ENCODE measurements at regions not wholly inside any gene's neighbourhood (a gene's known extent, or its start where the extent isn't known, plus 50 kb on each side); places are given as distances from the start of the nearest gene placed in this dataset.

DNA sequence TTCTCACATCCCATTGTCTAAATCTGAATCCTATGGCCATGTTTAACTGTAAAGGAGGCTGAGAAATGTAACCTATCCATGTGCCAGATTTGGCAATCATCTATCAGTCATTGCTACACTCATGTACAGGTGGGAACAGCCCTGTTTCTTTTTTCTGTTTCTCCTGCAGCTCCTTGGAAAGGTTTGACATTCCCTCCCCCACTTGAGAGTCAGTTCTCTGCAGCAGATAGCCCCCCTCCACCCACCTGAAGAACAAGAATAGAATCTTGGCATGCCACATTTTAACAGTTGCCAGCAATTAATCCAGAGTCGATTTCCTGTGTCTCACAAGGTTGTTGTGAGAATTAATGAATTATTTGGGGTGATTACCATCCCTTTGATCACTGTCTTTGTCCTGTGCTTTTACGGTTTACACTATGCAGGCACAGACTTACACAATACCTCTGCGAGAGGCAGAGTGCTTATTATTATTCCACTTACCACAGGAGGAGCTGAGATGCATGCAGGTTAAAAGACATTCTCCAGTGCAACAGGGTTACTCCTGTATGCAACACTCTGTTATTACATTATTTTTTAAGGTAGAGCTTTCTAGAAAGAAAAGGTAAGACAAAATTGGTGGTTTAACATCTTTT is 351.0 kb upstream of the THRB start:
- Mint-ChIP-seq H3K4me3 (no peak overlapping the region), H3K27ac (no peak overlapping the region), H3K4me1 (ENCODE audit: low read depth) (no peaks in the 10 kb centered on the region), H3K36me3 (ENCODE audit: low read depth) (no peaks in the 10 kb centered on the region), H3K27me3 (no peaks in the 10 kb centered on the region), H3K9me3 (no peaks in the 10 kb centered on the region)
- intact Hi-C loops (cut with micrococcal nuclease), result no loop called here

DNA sequence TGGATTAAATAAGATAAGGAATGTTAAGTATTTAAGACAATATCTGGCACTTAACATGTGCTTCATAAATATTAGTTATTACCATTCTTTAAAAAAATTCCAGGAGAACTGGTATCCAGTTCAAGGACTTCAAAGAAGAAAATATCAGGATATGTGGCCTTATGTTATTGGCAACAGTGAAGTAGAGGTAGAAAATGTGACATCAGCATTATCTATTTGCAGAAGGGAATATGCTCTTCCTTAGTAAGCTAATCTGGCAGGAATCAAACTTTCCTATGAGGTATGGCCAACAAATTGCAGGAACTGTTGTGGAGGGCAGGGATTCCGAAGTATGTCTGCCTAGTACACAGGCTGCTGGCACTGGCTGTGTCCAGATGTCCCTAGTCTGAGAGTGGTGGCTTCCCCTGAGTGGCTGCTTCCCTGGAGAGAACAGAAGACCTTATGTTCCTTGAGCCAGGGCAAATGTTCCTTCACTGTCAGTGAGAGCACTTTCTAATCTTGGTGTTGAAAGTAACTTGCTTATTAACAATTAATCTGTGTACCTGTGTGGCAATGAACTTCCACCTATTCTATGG is 351.7 kb upstream of the THRB start:
- Mint-ChIP-seq H3K27me3 (no peaks in the 10 kb centered on the region), H3K27ac (no peak overlapping the region), H3K36me3 (ENCODE audit: low read depth) (no peaks in the 10 kb centered on the region), H3K9me3 (no peaks in the 10 kb centered on the region), H3K4me3 (no peak overlapping the region), H3K4me1 (ENCODE audit: low read depth) (no peaks in the 10 kb centered on the region)
- intact Hi-C loops (cut with micrococcal nuclease), result no loop called here

- H3K9me3 Mint-ChIP-seq, result no peaks in the 10 kb centered on the region
- no peaks in the 10 kb centered on the region for H3K27me3 Mint-ChIP-seq
- H3K36me3 Mint-ChIP-seq (ENCODE audit: low read depth), result no peaks in the 10 kb centered on the region
- intact Hi-C loops (cut with micrococcal nuclease), result no loop called here
- no peak overlapping the region for H3K27ac Mint-ChIP-seq
- no peak overlapping the region for H3K4me3 Mint-ChIP-seq
- H3K4me1 Mint-ChIP-seq (ENCODE audit: low read depth), result no peaks in the 10 kb centered on the region
These were observed 355.6 kb upstream of the THRB start for GRCh38 chr3:24850245-24850644.

GRCh38 chr3:24853685-24854490 is 359.2 kb upstream of the THRB start:
- Mint-ChIP-seq H3K27ac (no peak overlapping the region), H3K4me3 (no peak overlapping the region), H3K36me3 (ENCODE audit: low read depth) (no peaks in the 10 kb centered on the region), H3K9me3 (no peaks in the 10 kb centered on the region), H3K27me3 (no peaks in the 10 kb centered on the region), H3K4me1 (ENCODE audit: low read depth) (no peaks in the 10 kb centered on the region)
- intact Hi-C loops (cut with micrococcal nuclease), result no loop called here

- Mint-ChIP-seq H3K27me3 (no peaks in the 10 kb centered on the region), H3K36me3 (ENCODE audit: low read depth) (no peaks in the 10 kb centered on the region), H3K9me3 (no peaks in the 10 kb centered on the region), H3K4me1 (ENCODE audit: low read depth) (no peaks in the 10 kb centered on the region), H3K4me3 (no peak overlapping the region), H3K27ac (no peak overlapping the region)
- intact Hi-C loops (cut with micrococcal nuclease), result no loop called here
These were observed 360.1 kb upstream of the THRB start for GRCh38 chr3:24854748-24855147.

- H3K4me1 Mint-ChIP-seq (ENCODE audit: low read depth), result no peaks in the 10 kb centered on the region
- no peaks in the 10 kb centered on the region for H3K36me3 Mint-ChIP-seq (ENCODE audit: low read depth)
- no peak overlapping the region for H3K4me3 Mint-ChIP-seq
- intact Hi-C loops (cut with micrococcal nuclease), result no loop called here
- H3K27me3 Mint-ChIP-seq, result no peaks in the 10 kb centered on the region
- H3K9me3 Mint-ChIP-seq, result no peaks in the 10 kb centered on the region
- no peak overlapping the region for H3K27ac Mint-ChIP-seq
These were observed 363.3 kb upstream of the THRB start for GRCh38 chr3:24857945-24858344.

DNA sequence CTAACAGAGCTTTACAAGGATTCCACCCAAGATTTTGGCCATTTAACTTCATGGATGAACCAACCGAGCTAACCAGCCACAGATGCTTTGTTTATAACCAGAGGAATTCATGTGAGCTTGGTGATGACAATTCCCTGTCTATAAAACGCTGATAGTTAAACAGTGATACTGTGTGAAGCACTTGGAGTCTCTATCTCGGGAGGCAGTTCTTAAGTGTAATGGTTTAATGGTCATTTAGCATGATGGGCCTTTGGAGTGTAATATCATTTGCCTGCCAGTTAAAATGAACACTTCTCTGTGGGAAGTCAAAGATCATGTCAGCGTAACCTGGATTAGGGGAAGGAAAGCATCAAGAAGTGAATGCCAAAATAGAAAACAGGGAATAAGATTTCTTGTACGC is 368.6 kb upstream of the THRB start:
- Mint-ChIP-seq H3K27ac (no peak overlapping the region), H3K4me1 (ENCODE audit: low read depth) (no peaks in the 10 kb centered on the region), H3K36me3 (ENCODE audit: low read depth) (no peaks in the 10 kb centered on the region), H3K9me3 (peaks cover 23% of the 10 kb centered on the region), H3K4me3 (no peak overlapping the region), H3K27me3 (no peaks in the 10 kb centered on the region)
- intact Hi-C loops (cut with micrococcal nuclease), result no loop called here

DNA sequence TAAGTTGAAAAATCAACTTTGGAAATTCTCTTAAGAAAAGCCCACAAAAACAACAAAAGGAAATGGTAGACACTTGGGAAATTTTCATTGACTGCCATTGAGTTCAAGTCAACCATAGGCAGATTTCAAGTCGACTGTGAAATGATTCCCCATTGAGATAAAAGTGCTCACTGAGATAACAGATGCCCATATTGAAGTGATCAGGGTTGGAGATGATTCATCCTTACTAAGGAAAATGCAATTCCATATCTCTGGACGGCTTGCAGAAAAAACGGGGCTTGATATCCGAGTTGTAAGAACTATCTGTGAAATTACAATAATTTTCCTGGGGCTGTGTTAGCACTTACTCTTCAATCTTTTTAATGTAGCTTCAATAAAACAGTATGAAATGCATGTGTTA is 373.1 kb upstream of the THRB start:
- intact Hi-C loops (cut with micrococcal nuclease), result no loop called here
- H3K27me3 Mint-ChIP-seq, result no peaks in the 10 kb centered on the region
- peaks cover 43% of the 10 kb centered on the region for H3K9me3 Mint-ChIP-seq
- no peaks in the 10 kb centered on the region for H3K36me3 Mint-ChIP-seq (ENCODE audit: low read depth)
- no peaks in the 10 kb centered on the region for H3K4me1 Mint-ChIP-seq (ENCODE audit: low read depth)
- no peak overlapping the region for H3K27ac Mint-ChIP-seq
- no peak overlapping the region for H3K4me3 Mint-ChIP-seq

DNA sequence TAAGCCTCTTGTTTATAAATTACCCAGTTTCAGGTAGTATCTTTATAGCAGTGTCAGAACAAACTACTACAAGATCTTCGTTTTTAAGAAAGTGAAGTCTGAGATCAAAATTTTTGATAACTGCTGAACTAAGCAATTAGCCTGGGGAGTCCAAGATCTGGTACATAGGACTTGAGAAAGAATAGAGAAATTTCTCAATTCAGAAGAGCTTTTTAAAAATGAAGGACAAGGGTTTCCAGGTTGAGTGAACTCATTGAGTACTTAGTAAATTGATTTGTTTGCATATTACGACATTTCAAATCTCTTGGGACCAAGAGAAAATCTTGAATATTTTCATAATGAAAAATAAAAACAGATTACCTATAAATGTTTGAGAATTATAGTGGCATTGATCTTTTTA is 386.6 kb upstream of the THRB start:
- Mint-ChIP-seq H3K36me3 (ENCODE audit: low read depth) (no peaks in the 10 kb centered on the region), H3K27ac (no peak overlapping the region), H3K4me1 (ENCODE audit: low read depth) (no peaks in the 10 kb centered on the region), H3K9me3 (peaks cover 8% of the 10 kb centered on the region), H3K4me3 (no peak overlapping the region), H3K27me3 (no peaks in the 10 kb centered on the region)
- intact Hi-C loops (cut with micrococcal nuclease), result no loop called here

- Mint-ChIP-seq H3K4me3 (no peak overlapping the region), H3K36me3 (ENCODE audit: low read depth) (no peaks in the 10 kb centered on the region), H3K4me1 (ENCODE audit: low read depth) (no peaks in the 10 kb centered on the region), H3K9me3 (no peaks in the 10 kb centered on the region), H3K27me3 (no peaks in the 10 kb centered on the region), H3K27ac (no peak overlapping the region)
- intact Hi-C loops (cut with micrococcal nuclease), result no loop called here
These were observed 391.9 kb upstream of the THRB start for GRCh38 chr3:24886501-24886900.

DNA sequence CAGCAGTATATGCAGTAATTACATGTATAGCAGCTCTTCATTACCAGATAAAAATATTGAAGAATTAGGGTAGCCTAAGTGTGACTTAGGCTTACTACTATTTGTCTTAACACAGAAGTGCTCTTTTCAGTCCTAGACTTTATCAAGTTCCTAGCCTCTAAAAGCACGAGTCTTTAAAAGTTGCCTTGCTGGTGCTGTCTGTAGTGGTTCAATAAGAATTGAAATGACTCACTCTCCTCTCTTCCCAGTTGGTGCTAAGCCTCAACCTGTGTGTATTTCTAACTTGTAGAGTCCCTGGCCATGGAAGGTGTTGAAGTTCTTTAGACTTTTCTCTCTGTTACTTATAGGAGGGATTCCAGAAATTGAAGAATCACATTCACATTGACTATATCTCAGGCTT is 395.4 kb upstream of the THRB start:
- Mint-ChIP-seq H3K4me3 (no peak overlapping the region), H3K27ac (no peak overlapping the region), H3K27me3 (no peaks in the 10 kb centered on the region), H3K9me3 (no peaks in the 10 kb centered on the region), H3K4me1 (ENCODE audit: low read depth) (no peaks in the 10 kb centered on the region), H3K36me3 (ENCODE audit: low read depth) (no peaks in the 10 kb centered on the region)
- intact Hi-C loops (cut with micrococcal nuclease), result no loop called here

DNA sequence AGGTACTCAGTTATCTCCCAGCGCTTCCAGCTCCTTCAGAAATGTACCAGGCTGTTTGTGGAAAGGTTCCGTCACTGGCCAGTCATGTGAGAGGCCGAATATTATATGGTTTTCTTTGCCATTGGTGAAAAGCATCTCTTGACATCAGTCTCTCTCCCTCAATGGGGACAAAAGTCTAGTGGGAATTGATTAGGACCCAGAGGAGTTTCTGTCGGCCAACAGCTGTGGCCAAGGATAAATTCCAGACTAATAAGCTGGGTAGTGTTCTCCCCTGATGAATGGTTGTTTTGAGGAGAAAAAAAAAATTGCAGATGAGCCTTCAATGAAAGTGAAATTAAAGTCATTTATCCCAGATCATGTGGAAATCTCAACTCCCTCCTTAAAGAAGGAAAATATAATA is 404.7 kb upstream of the THRB start:
- Mint-ChIP-seq H3K4me3 (no peak overlapping the region), H3K27ac (no peak overlapping the region), H3K9me3 (peaks cover 24% of the 10 kb centered on the region), H3K36me3 (ENCODE audit: low read depth) (no peaks in the 10 kb centered on the region), H3K27me3 (no peaks in the 10 kb centered on the region), H3K4me1 (ENCODE audit: low read depth) (no peaks in the 10 kb centered on the region)
- intact Hi-C loops (cut with micrococcal nuclease), result no loop called here

DNA sequence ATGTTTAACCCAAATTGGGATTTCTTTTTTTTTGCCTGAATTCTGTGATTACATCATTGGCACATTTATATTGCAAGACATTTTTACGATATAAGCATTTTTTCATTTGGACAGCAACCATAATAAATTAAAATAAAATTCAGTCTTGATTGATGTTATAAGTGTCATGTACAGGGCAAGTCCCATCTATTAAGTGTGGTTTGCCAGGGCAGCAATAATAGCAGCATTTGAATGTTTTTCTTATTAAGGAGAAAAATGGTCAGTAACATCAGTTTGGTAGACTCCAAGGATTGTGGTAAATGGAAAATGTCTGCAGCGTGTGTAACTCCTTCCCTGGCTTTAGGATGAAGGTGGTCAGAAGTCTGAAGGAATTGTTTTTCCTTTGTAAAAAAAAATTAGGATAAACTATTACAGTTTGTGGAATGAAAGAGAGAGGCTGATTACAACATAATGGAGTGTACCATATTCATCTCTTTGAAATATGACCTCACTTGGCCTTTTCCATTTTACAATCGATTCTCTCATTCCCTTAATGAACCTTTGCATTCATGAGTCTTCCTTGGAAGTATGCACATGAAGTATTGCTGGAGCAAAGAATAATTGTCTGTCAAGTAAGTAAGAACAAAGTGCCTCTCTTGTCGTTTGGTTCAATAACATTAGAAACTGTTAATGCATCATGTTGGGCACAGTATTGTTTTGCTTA is 405.4 kb upstream of the THRB start:
- H3K4me3 Mint-ChIP-seq, result no peak overlapping the region
- no peaks in the 10 kb centered on the region for H3K4me1 Mint-ChIP-seq (ENCODE audit: low read depth)
- intact Hi-C loops (cut with micrococcal nuclease), result no loop called here
- H3K27ac Mint-ChIP-seq, result no peak overlapping the region
- H3K36me3 Mint-ChIP-seq (ENCODE audit: low read depth), result no peaks in the 10 kb centered on the region
- no peaks in the 10 kb centered on the region for H3K27me3 Mint-ChIP-seq
- H3K9me3 Mint-ChIP-seq, result peaks cover 31% of the 10 kb centered on the region

DNA sequence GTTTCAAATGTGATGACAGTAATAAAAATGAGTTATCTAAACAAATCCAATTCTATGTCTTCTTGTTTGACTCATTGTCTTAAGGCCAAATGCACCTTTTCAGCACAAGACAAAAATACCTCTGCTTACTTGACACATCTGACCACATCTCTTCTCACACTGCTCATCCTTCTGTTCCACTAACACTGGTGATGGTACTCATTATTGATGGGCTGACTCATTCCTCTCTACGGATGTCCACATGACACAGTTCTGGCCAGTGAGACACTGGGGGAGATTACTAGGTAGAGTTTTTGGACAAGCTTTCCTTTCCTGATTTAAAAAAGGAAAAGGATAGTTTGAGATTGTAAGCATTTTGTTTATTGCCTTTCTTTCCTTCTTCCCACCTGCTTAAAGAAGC is 410.6 kb upstream of the THRB start:
- Mint-ChIP-seq H3K27me3 (no peaks in the 10 kb centered on the region), H3K4me3 (no peak overlapping the region), H3K36me3 (ENCODE audit: low read depth) (no peaks in the 10 kb centered on the region), H3K9me3 (peaks cover 35% of the 10 kb centered on the region), H3K4me1 (ENCODE audit: low read depth) (no peaks in the 10 kb centered on the region), H3K27ac (no peak overlapping the region)
- intact Hi-C loops (cut with micrococcal nuclease), result no loop called here

Measured in dendritic cell treated with granulocyte-macrophage colony-stimulating factor and Interleukin-4, amounts not matched to agents 40 ng/mL and 50 ng/mL, for 4 days (primary cell).